Myocyte (in vitro differentiated cells): ENCODE measurements at regions not wholly inside any gene's neighbourhood (a gene's known extent, or its start where the extent isn't known, plus 50 kb on each side); places are given as distances from the start of the nearest gene placed in this dataset.

Experiments used
- DNase-seq: peaks from one replicate; pipeline ENCODE4 v3.0.0-alpha.2; 2012; ENCODE audit warnings: low read depth

- DNase-seq = no peak
Observed at GRCh38 chr5:98042521-98042920, 730.9 kb upstream of the RGMB start.

GRCh38 chr5:98042961-98043360, 730.5 kb upstream of the RGMB start:
- no peak for DNase-seq

- peak; percentile 53 for DNase-seq
Observed at GRCh38 chr5:98050583-98050982, 722.9 kb upstream of the RGMB start.

GRCh38 chr5:98053170-98053569, 720.3 kb upstream of the RGMB start:
- no peak for DNase-seq

- DNase-seq = no peak
Observed at GRCh38 chr5:98060148-98060547, 713.3 kb upstream of the RGMB start.

GRCh38 chr5:98064118-98064685, 709.3 kb upstream of the RGMB start:
- DNase-seq = no peak

GRCh38 chr5:98065261-98065909, 708.1 kb upstream of the RGMB start:
- no peak for DNase-seq

- DNase-seq = no peak
Observed at GRCh38 chr5:98066910-98067309, 706.6 kb upstream of the RGMB start.

GRCh38 chr5:98069876-98070512, 703.5 kb upstream of the RGMB start:
- DNase-seq = peak; percentile 17

- DNase-seq = no peak
Observed at GRCh38 chr5:98072921-98073320, 700.5 kb upstream of the RGMB start.

GRCh38 chr5:98076501-98076900, 697.0 kb upstream of the RGMB start:
- DNase-seq = no peak

GRCh38 chr5:98085593-98085992, 687.9 kb upstream of the RGMB start:
- DNase-seq = no peak

- DNase-seq = no peak
Observed at GRCh38 chr5:98095072-98095471, 678.4 kb upstream of the RGMB start.

- no peak for DNase-seq
Observed at GRCh38 chr5:98096155-98096554, 677.3 kb upstream of the RGMB start.

- no peak for DNase-seq
Observed at GRCh38 chr5:98099448-98100105, 673.9 kb upstream of the RGMB start.

- DNase-seq = no peak
Observed at GRCh38 chr5:98101131-98101530, 672.3 kb upstream of the RGMB start.

- no peak for DNase-seq
Observed at GRCh38 chr5:98102936-98103335, 670.5 kb upstream of the RGMB start.

GRCh38 chr5:98103807-98104206, 669.7 kb upstream of the RGMB start:
- DNase-seq = no peak

GRCh38 chr5:98104454-98105188, 668.8 kb upstream of the RGMB start:
- DNase-seq = no peak

- DNase-seq = peak; percentile 53
Observed at GRCh38 chr5:98105681-98106080, 667.8 kb upstream of the RGMB start.

GRCh38 chr5:98106116-98107031, 667.1 kb upstream of the RGMB start:
- DNase-seq = peak; percentile 86
